Cardiac muscle cell (in vitro differentiated cells and primary cell): ENCODE measurements at regions not wholly inside any gene's neighbourhood (a gene's known extent, or its start where the extent isn't known, plus 50 kb on each side); places are given as distances from the start of the nearest gene placed in this dataset.

Source experiments
- DNase-seq, 2 donors: peaks; one replicate each; pipeline versions ENCODE4 v3.0.0 to v3.0.0-alpha.2; 2010 to 2017; ENCODE audit warnings: low read depth in 1 of 2, low spot score in 1 of 2
- H3K27ac ChIP-seq: fragments of 200-600 bp; sonication (generic); 2 replicates; pipeline ENCODE4 v1.5.1; 2016
- H3K27me3 ChIP-seq: fragments of 200-600 bp; sonication (generic); 2 replicates; pipeline ENCODE4 v1.6.0; 2016; ENCODE audit warnings: control low read depth
- H3K36me3 ChIP-seq: fragments of 200-600 bp; sonication (generic); 2 replicates; pipeline ENCODE4 v1.5.1; 2016; ENCODE audit warnings: control low read depth
- H3K4me1 ChIP-seq: fragments of 200-600 bp; sonication (generic); 2 replicates; pipeline ENCODE4 v1.8.1; 2017; ENCODE audit warnings: low read depth, mild to moderate bottlenecking, mixed run types
- H3K4me3 ChIP-seq: fragments of 200-600 bp; sonication (generic); 2 replicates; pipeline ENCODE4 v1.5.1; 2016; ENCODE audit warnings: mild to moderate bottlenecking
- H3K9me3 ChIP-seq: fragments of 200-600 bp; sonication (generic); 2 replicates; pipeline ENCODE4 v1.5.1; 2017; ENCODE audit warnings: low read depth, mild to moderate bottlenecking, control low read depth
- CTCF ChIP-seq: IDR thresholded peaks from 2 replicates; pipeline ENCODE4 v1.5.1; 2012; ENCODE audit warnings: low read depth, mild to moderate bottlenecking, low read length

GRCh38 chr10:128924918-128925317 is 542.1 kb upstream of the MGMT start:
- Histone ChIP-seq H3K9me3 (no peaks in the 10 kb centered on the region), H3K4me1 (no peaks in the 10 kb centered on the region), H3K27me3 (no peaks in the 10 kb centered on the region), H3K4me3 (no peak overlapping the region), H3K36me3 (no peaks in the 10 kb centered on the region), H3K27ac (no peak overlapping the region)
- no peak for TF ChIP-seq CTCF
- no peak for DNase-seq

DNA sequence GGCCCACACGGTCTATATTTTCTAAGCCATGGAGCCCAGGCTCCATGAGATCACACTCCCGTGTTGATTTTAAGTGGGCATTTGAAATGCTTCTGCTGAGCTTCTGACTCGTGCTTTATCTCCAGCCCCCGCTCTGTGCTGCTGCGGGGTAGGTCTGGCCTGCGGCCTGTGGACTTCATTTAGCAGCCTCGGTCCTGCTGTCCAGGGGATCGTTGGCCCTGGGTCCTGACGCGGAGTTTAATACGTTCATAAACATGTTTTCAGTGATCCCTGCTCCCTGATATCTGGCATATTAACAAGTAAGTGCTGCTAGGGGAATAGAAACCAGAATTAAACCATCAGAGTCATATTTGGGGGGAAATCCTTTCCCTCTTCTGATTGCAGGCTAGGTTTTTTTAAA is 540.3 kb upstream of the MGMT start:
- Histone ChIP-seq H3K27me3 (no peaks in the 10 kb centered on the region), H3K27ac (no peak overlapping the region), H3K36me3 (no peaks in the 10 kb centered on the region), H3K4me3 (no peak overlapping the region), H3K4me1 (no peaks in the 10 kb centered on the region), H3K9me3 (no peaks in the 10 kb centered on the region)
- no peak for TF ChIP-seq CTCF
- DNase-seq, result no peak

- Histone ChIP-seq H3K4me3 (no peak overlapping the region), H3K9me3 (no peaks in the 10 kb centered on the region), H3K27me3 (no peaks in the 10 kb centered on the region), H3K36me3 (no peaks in the 10 kb centered on the region), H3K27ac (no peak overlapping the region), H3K4me1 (no peaks in the 10 kb centered on the region)
- no peak for TF ChIP-seq CTCF
- no peak for DNase-seq
Observed at GRCh38 chr10:128927497-128928161, 539.4 kb upstream of the MGMT start.

DNA sequence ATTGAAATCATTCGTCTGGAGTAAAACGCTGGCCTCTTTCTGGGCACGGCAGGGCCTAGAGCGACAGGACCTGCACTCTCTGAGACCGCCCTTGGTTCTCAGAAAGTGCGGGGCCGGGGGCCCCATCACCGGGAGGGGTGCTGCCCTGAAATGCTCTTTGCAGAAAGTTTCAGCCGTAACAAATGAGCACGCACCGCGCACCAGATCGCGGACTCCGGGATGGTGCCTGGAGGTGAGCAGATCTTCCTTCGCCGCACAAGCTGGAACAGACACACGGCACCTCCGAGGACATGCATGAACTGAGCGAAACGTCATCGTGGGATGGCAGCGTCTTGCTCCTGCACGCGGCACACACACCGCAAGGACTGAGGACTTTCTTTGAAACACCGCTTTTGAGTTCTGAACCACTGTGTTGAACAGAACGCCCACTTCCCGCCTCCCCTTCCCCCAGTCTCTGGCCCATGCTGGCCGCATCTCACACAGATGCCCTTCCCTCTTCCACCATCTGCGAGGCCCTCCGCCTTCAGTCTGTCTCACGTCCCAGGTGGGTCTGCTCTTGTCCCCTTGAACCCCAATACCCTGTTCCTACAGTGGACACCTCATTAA is 538.7 kb upstream of the MGMT start:
- Histone ChIP-seq H3K4me3 (no peak overlapping the region), H3K27ac (no peak overlapping the region), H3K36me3 (no peaks in the 10 kb centered on the region), H3K9me3 (no peaks in the 10 kb centered on the region), H3K4me1 (no peaks in the 10 kb centered on the region), H3K27me3 (no peaks in the 10 kb centered on the region)
- DNase-seq, result no peak
- no peak for TF ChIP-seq CTCF

- H3K27me3 ChIP-seq, result no peaks in the 10 kb centered on the region
- DNase-seq, result no peak
- no peak overlapping the region for H3K4me3 ChIP-seq
- no peaks in the 10 kb centered on the region for H3K36me3 ChIP-seq
- TF ChIP-seq CTCF, result no peak
- no peaks in the 10 kb centered on the region for H3K9me3 ChIP-seq
- no peaks in the 10 kb centered on the region for H3K4me1 ChIP-seq
- H3K27ac ChIP-seq, result no peak overlapping the region
Observed at GRCh38 chr10:128929131-128929530, 537.9 kb upstream of the MGMT start.
